ENCODE measurements at regions not wholly inside any gene's neighbourhood (a gene's known extent, or its start where the extent isn't known, plus 50 kb on each side); places are given as distances from the start of the nearest gene placed in this dataset.

GRCh38 chr2:198890490-198890889 lies 567.2 kb downstream of the SATB2 start:
- Histone ChIP-seq H3K9me3 (ENCODE audit: low read length) (no peaks in the 10 kb centered on the region; the same call in 1 of the 2 replicates), H3K27me3 (ENCODE audit: low read length) (no peaks in the 10 kb centered on the region), H3K36me3 (ENCODE audit: low read depth, low read length) (no peaks in the 10 kb centered on the region), H3F3A (ENCODE audit: low read length, unreplicated experiment) (no peaks in the 10 kb centered on the region), H3K27ac (ENCODE audit: low read length) (no peak overlapping the region), H4K20me1 (ENCODE audit: low read length) (no peaks in the 10 kb centered on the region), H3K79me2 (ENCODE audit: low read length) (no peaks in the 10 kb centered on the region), H3K4me2 (ENCODE audit: low read length) (no peak overlapping the region), H3K9me2 (replicated peaks; ENCODE audit: low read length) (no peaks in the 10 kb centered on the region), H2AFZ (ENCODE audit: low read length) (no peak overlapping the region), H3K4me1 (ENCODE audit: insufficient read depth, low read length) (no peaks in the 10 kb centered on the region), H3K4me3 (ENCODE audit: low read length) (no peak overlapping the region), H3K9ac (ENCODE audit: low read length) (no peak overlapping the region)
- intact Hi-C loops (cut with micrococcal nuclease) = no loop called here
- DNase-seq (no peak), ATAC-seq (no peak)
- BruUV-seq (replicated peaks) = no TSS peak
- CTCF ChIA-PET = no interaction called here
- POLR2A ChIA-PET (ENCODE audit: unreplicated experiment) = no interaction called here
- TF ChIP-seq EZH2phosphoT487 (IDR thresholded peaks at IDR 0.05; ENCODE audit: borderline replicate concordance, low read length) (no peak), CTCF (conservative IDR thresholded peaks at IDR 0.05; ENCODE audit: low read depth, low read length) (no peak), EZH2 (IDR thresholded peaks at IDR 0.05; ENCODE audit: low read length, unreplicated experiment) (no peak)

- ChIA-PET CTCF (no interaction called here), POLR2A (ENCODE audit: unreplicated experiment) (no interaction called here)
- Histone ChIP-seq H3K4me1 (ENCODE audit: insufficient read depth, low read length) (no peaks in the 10 kb centered on the region), H3K9me3 (ENCODE audit: low read length) (no peaks in the 10 kb centered on the region; the same call in 1 of the 2 replicates), H2AFZ (ENCODE audit: low read length) (no peak overlapping the region), H3K9ac (ENCODE audit: low read length) (no peak overlapping the region), H3K4me3 (ENCODE audit: low read length) (no peak overlapping the region), H4K20me1 (ENCODE audit: low read length) (no peaks in the 10 kb centered on the region), H3K27ac (ENCODE audit: low read length) (no peak overlapping the region), H3K27me3 (ENCODE audit: low read length) (no peaks in the 10 kb centered on the region), H3K79me2 (ENCODE audit: low read length) (no peaks in the 10 kb centered on the region), H3F3A (ENCODE audit: low read length, unreplicated experiment) (no peaks in the 10 kb centered on the region), H3K4me2 (ENCODE audit: low read length) (no peak overlapping the region), H3K9me2 (replicated peaks; ENCODE audit: low read length) (no peaks in the 10 kb centered on the region), H3K36me3 (ENCODE audit: low read depth, low read length) (no peaks in the 10 kb centered on the region)
- no peak for ATAC-seq
- DNase-seq = no peak
- intact Hi-C loops (cut with micrococcal nuclease) = no loop called here
- TF ChIP-seq CTCF (conservative IDR thresholded peaks at IDR 0.05; ENCODE audit: low read depth, low read length) (no peak), EZH2 (IDR thresholded peaks at IDR 0.05; ENCODE audit: low read length, unreplicated experiment) (no peak), EZH2phosphoT487 (IDR thresholded peaks at IDR 0.05; ENCODE audit: borderline replicate concordance, low read length) (no peak)
- no TSS peak for BruUV-seq (replicated peaks)
Measured at GRCh38 chr2:198883604-198884003, 574.1 kb downstream of the SATB2 start.

GRCh38 chr2:198880986-198881385 lies 576.8 kb downstream of the SATB2 start:
- Histone ChIP-seq H3K4me1 (ENCODE audit: insufficient read depth, low read length) (no peaks in the 10 kb centered on the region), H2AFZ (ENCODE audit: low read length) (no peak overlapping the region), H3K36me3 (ENCODE audit: low read depth, low read length) (no peaks in the 10 kb centered on the region), H3K4me3 (ENCODE audit: low read length) (no peak overlapping the region), H3K9me3 (ENCODE audit: low read length) (no peaks in the 10 kb centered on the region), H3K9ac (ENCODE audit: low read length) (no peak overlapping the region), H3K9me2 (replicated peaks; ENCODE audit: low read length) (no peaks in the 10 kb centered on the region), H4K20me1 (ENCODE audit: low read length) (no peaks in the 10 kb centered on the region), H3F3A (ENCODE audit: low read length, unreplicated experiment) (no peaks in the 10 kb centered on the region), H3K79me2 (ENCODE audit: low read length) (no peaks in the 10 kb centered on the region), H3K27ac (ENCODE audit: low read length) (no peak overlapping the region), H3K4me2 (ENCODE audit: low read length) (no peak overlapping the region), H3K27me3 (ENCODE audit: low read length) (no peaks in the 10 kb centered on the region)
- no peak for TF ChIP-seq CTCF (conservative IDR thresholded peaks at IDR 0.05; ENCODE audit: low read depth, low read length)
- no peak for TF ChIP-seq EZH2phosphoT487 (IDR thresholded peaks at IDR 0.05; ENCODE audit: borderline replicate concordance, low read length)
- no peak for TF ChIP-seq EZH2 (IDR thresholded peaks at IDR 0.05; ENCODE audit: low read length, unreplicated experiment)
- ChIA-PET CTCF (no interaction called here), POLR2A (ENCODE audit: unreplicated experiment) (no interaction called here)
- intact Hi-C loops (cut with micrococcal nuclease) = no loop called here
- BruUV-seq (replicated peaks) = no TSS peak
- DNase-seq = no peak
- no peak for ATAC-seq

All from PC-3 (cell line).